ENCODE measurements at regions not wholly inside any gene's neighbourhood (a gene's known extent, or its start where the extent isn't known, plus 50 kb on each side); places are given as distances from the start of the nearest gene placed in this dataset.

DNA sequence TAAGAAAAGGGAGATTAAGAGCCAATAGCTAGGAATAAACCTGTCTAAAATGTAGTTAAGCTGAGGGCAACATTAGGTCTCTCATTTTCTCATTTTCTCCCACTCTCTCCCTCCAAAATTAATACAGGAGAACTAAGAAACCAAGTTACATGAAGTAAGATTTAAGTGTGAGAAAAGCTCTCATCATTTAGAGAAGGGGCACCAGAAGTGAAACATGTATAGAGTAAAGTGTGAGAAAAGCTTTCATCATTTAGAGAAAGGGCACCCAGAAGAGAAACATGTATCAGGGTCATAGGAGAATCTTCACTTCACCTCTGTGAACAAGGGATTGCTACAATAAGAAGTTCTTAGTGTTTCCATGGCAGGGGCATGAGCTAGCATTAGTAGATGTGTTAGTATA is 132.4 kb upstream of the CNTN1 start:
- TF ChIP-seq, protein P1, sequence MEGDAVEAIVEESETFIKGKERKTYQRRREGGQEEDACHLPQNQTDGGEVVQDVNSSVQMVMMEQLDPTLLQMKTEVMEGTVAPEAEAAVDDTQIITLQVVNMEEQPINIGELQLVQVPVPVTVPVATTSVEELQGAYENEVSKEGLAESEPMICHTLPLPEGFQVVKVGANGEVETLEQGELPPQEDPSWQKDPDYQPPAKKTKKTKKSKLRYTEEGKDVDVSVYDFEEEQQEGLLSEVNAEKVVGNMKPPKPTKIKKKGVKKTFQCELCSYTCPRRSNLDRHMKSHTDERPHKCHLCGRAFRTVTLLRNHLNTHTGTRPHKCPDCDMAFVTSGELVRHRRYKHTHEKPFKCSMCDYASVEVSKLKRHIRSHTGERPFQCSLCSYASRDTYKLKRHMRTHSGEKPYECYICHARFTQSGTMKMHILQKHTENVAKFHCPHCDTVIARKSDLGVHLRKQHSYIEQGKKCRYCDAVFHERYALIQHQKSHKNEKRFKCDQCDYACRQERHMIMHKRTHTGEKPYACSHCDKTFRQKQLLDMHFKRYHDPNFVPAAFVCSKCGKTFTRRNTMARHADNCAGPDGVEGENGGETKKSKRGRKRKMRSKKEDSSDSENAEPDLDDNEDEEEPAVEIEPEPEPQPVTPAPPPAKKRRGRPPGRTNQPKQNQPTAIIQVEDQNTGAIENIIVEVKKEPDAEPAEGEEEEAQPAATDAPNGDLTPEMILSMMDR (IDR thresholded peaks at IDR 0.05) = no peak
- TF ChIP-seq POLR2A (IDR thresholded peaks at IDR 0.05) = no peak
